Fibroblast of lung (primary cell): ENCODE measurements at regions not wholly inside any gene's neighbourhood (a gene's known extent, or its start where the extent isn't known, plus 50 kb on each side); places are given as distances from the start of the nearest gene placed in this dataset.
"Not testable (repeated sequence)": the region's sequence is repeated elsewhere in the genome, so short reads cannot be mapped to it uniquely, and the experiment has no call there.

ENCODE experiments used
- DNase-seq, 2 donors: peaks; one replicate each; pipeline versions ENCODE4 v3.0.0 to v3.0.0-alpha.2; 2010; ENCODE audit warnings: low read depth in 2 of 2
- H2AFZ ChIP-seq: 2 replicates; pipeline ENCODE4 v1.5.1; 2012; ENCODE audit warnings: low read length, control low read depth, inconsistent platforms
- H3K27ac ChIP-seq: 2 replicates; pipeline ENCODE4 v1.5.1; 2011; ENCODE audit warnings: low read length, control low read depth; ENCODE audit not compliant: insufficient read depth
- H3K27me3 ChIP-seq: 2 replicates; pipeline ENCODE4 v1.5.1; 2011; ENCODE audit warnings: mild to moderate bottlenecking, low read length; ENCODE audit not compliant: control insufficient read depth, insufficient read depth
- H3K36me3 ChIP-seq: 2 replicates; pipeline ENCODE4 v1.5.1; 2011; ENCODE audit warnings: low read length; ENCODE audit not compliant: control insufficient read depth, insufficient read depth
- H3K4me1 ChIP-seq: 2 replicates; pipeline ENCODE4 v1.5.1; 2011; ENCODE audit warnings: low read length; ENCODE audit not compliant: control insufficient read depth, insufficient read depth; ENCODE audit errors: extremely low read depth
- H3K4me2 ChIP-seq: 2 replicates; pipeline ENCODE4 v1.5.1; 2011; ENCODE audit warnings: low read length, control low read depth; ENCODE audit not compliant: insufficient read depth; ENCODE audit errors: extremely low read depth
- H3K4me3 ChIP-seq, 4 experiments: fragments of 200-600 bp in 1 of 4; sonication (generic) in 1 of 4; replicated peaks in 1 of 4; 2 replicates each; pipeline ENCODE4 v1.5.1; 2011 to 2016; ENCODE audit warnings: low read length in 4 of 4, low read depth in 3 of 4, mild to moderate bottlenecking in 3 of 4, control low read depth in 2 of 4, inconsistent platforms in 1 of 4, mixed read lengths in 1 of 4; ENCODE audit not compliant: insufficient read depth in 1 of 4; ENCODE audit errors: control extremely low read depth in 1 of 4
- H3K79me2 ChIP-seq: 2 replicates; pipeline ENCODE4 v1.5.1; 2012; ENCODE audit warnings: mild to moderate bottlenecking, low read length, inconsistent platforms; ENCODE audit not compliant: control insufficient read depth, insufficient read depth
- H3K9ac ChIP-seq: 2 replicates; pipeline ENCODE4 v1.5.1; 2011; ENCODE audit warnings: mild to moderate bottlenecking, low read length, control low read depth; ENCODE audit not compliant: insufficient read depth
- H3K9me3 ChIP-seq: 2 replicates; pipeline ENCODE4 v1.5.1; 2012; ENCODE audit warnings: low read depth, low read length; ENCODE audit not compliant: control insufficient read depth, insufficient read depth
- H4K20me1 ChIP-seq: 2 replicates; pipeline ENCODE4 v1.5.1; 2011; ENCODE audit warnings: low read length; ENCODE audit not compliant: control insufficient read depth, insufficient read depth; ENCODE audit errors: extremely low read depth
- EZH2 ChIP-seq: IDR thresholded peaks from 2 replicates; pipeline ENCODE4 v1.5.1; 2012; ENCODE audit warnings: low read length, control low read depth, mild to moderate bottlenecking; ENCODE audit errors: missing control alignments
- TF ChIP-seq, protein P1 (sequence below), 2 donors: IDR thresholded peaks in 1 of 2; conservative IDR thresholded peaks in 1 of 2; 1 replicate in 1 of 2; 2 replicates in 1 of 2; pipeline ENCODE4 v1.5.1; 2011 to 2012; ENCODE audit warnings: low read length in 2 of 2, control low read depth in 1 of 2, inconsistent platforms in 1 of 2, low read depth in 1 of 2, mild to moderate bottlenecking in 1 of 2

DNA sequence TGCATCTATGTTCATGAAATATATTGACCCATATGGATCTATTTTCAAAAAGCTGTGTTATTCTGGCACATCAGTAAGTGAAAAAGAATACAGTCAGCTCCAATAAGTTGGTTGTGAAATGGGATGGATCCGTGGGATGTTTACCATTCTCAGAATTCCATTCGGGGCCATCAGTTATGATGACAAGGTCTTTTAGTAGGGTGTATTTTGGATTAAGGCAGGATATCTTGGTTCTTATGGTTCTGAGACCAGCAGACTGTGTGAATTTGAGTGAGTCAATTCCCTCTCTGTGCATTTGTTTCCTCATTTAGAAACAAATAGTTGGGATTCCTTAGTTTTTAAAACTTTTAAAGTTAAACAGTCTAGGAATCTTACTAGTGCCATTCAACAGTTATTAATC lies 287.4 kb downstream of the CD109 start:
- H3K4me1 ChIP-seq, result peaks cover 9% of the 10 kb centered on the region
- TF ChIP-seq, protein P1, sequence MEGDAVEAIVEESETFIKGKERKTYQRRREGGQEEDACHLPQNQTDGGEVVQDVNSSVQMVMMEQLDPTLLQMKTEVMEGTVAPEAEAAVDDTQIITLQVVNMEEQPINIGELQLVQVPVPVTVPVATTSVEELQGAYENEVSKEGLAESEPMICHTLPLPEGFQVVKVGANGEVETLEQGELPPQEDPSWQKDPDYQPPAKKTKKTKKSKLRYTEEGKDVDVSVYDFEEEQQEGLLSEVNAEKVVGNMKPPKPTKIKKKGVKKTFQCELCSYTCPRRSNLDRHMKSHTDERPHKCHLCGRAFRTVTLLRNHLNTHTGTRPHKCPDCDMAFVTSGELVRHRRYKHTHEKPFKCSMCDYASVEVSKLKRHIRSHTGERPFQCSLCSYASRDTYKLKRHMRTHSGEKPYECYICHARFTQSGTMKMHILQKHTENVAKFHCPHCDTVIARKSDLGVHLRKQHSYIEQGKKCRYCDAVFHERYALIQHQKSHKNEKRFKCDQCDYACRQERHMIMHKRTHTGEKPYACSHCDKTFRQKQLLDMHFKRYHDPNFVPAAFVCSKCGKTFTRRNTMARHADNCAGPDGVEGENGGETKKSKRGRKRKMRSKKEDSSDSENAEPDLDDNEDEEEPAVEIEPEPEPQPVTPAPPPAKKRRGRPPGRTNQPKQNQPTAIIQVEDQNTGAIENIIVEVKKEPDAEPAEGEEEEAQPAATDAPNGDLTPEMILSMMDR (conservative IDR thresholded peaks at IDR 0.05 in 1 of 2, IDR thresholded peaks at IDR 0.05 in 1 of 2; ENCODE audit: low read depth in 1 of 2, low read length in 2 of 2), result no peak
- TF ChIP-seq EZH2, result no peak
- H2AFZ ChIP-seq, result no peak overlapping the region
- H3K4me3 ChIP-seq, result no peak overlapping the region
- H3K9me3 ChIP-seq, result no peaks in the 10 kb centered on the region
- no peak overlapping the region for H3K4me2 ChIP-seq
- H3K27ac ChIP-seq, result no peak overlapping the region
- no peak overlapping the region for H3K9ac ChIP-seq
- H4K20me1 ChIP-seq, result no peaks in the 10 kb centered on the region
- DNase-seq, result peak in 1 of 2 donors; percentile 54
- H3K27me3 ChIP-seq, result no peaks in the 10 kb centered on the region
- no peaks in the 10 kb centered on the region for H3K79me2 ChIP-seq
- H3K36me3 ChIP-seq, result no peaks in the 10 kb centered on the region

DNA sequence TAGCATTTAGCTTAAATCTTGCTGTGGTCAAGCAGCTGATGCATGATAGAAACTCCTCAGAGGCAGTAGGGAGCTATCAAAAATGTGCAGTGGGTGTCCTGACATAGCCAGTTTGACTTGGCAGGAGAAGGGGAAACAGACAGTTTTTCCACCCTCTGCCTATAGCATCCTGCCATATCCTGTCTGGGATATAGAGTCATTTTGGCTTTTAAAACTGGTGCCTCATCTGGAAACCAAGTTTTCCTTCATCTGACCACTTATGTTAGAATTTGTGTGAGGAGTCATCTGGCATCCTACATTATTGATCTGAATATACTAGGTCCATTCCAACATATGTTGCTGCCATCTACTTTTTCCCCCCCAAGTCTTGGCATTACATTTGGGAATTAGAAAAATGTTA lies 284.1 kb downstream of the CD109 start:
- H2AFZ ChIP-seq, result no peak overlapping the region
- H3K9ac ChIP-seq, result no peak overlapping the region
- H3K4me1 ChIP-seq, result peaks cover 9% of the 10 kb centered on the region
- no peaks in the 10 kb centered on the region for H3K79me2 ChIP-seq
- no peaks in the 10 kb centered on the region for H4K20me1 ChIP-seq
- no peak for DNase-seq
- no peak overlapping the region for H3K4me2 ChIP-seq
- H3K4me3 ChIP-seq, result no peak overlapping the region
- no peaks in the 10 kb centered on the region for H3K9me3 ChIP-seq
- H3K27ac ChIP-seq, result no peak overlapping the region
- no peaks in the 10 kb centered on the region for H3K36me3 ChIP-seq
- no peaks in the 10 kb centered on the region for H3K27me3 ChIP-seq
- TF ChIP-seq EZH2, result no peak

DNA sequence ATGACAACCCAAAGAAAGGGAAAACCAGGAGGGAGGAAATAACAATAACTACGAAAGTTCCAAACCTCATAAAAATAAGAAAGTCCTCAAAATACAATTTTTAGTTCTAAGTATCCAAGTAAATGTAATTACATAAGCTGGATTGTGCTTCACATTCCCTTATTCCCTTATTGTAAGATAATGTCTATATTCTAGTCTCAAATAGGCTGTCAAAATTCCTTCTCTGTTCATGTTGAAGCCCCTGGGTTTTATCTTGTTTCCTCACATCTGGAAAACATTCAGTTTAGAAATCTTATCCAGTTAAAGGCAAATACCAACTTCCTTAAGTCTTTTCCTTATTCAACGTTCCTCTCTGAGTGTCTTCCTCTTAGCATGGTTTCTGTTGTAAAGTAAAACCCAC lies 282.3 kb downstream of the CD109 start:
- H3K79me2 ChIP-seq, result no peaks in the 10 kb centered on the region
- H3K4me2 ChIP-seq, result no peak overlapping the region
- no peak overlapping the region for H3K4me3 ChIP-seq
- no peaks in the 10 kb centered on the region for H3K36me3 ChIP-seq
- H3K27ac ChIP-seq, result no peak overlapping the region
- DNase-seq, result no peak
- H2AFZ ChIP-seq, result no peak overlapping the region
- H3K9ac ChIP-seq, result no peak overlapping the region
- peaks cover 3% of the 10 kb centered on the region for H3K4me1 ChIP-seq
- no peaks in the 10 kb centered on the region for H4K20me1 ChIP-seq
- H3K27me3 ChIP-seq, result no peaks in the 10 kb centered on the region
- TF ChIP-seq EZH2, result no peak
- TF ChIP-seq, protein P1 (conservative IDR thresholded peaks at IDR 0.05 in 1 of 2, IDR thresholded peaks at IDR 0.05 in 1 of 2; ENCODE audit: low read depth in 1 of 2, low read length in 2 of 2), result no peak
- no peaks in the 10 kb centered on the region for H3K9me3 ChIP-seq

DNA sequence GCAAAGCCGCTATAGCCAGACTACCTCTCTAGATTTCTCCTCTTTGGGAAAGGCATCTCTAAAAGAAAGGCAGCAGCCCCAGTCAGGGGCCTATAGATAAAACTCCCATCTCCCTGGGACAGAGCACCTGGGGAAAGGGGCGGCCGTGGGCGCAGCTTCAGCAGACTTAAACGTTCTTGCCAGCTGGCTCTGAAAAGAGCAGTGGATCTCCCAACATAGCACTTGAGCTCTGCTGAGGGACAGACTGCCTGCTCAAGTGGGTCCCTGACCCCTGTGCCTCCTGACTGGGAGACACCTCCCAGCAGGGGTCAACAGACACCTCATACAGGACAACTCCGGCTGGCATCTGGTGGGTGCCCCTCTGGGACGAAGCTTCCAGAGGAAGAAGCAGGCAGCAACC lies 276.5 kb downstream of the CD109 start:
- not testable (repeated sequence) for H2AFZ ChIP-seq, H4K20me1 ChIP-seq, H3K27me3 ChIP-seq, H3K27ac ChIP-seq, H3K9ac ChIP-seq, H3K4me3 ChIP-seq, H3K4me2 ChIP-seq, DNase-seq, H3K9me3 ChIP-seq, H3K36me3 ChIP-seq, H3K4me1 ChIP-seq, H3K79me2 ChIP-seq
